ENCODE measurements at regions not wholly inside any gene's neighbourhood (a gene's known extent, or its start where the extent isn't known, plus 50 kb on each side); places are given as distances from the start of the nearest gene placed in this dataset.

DNA sequence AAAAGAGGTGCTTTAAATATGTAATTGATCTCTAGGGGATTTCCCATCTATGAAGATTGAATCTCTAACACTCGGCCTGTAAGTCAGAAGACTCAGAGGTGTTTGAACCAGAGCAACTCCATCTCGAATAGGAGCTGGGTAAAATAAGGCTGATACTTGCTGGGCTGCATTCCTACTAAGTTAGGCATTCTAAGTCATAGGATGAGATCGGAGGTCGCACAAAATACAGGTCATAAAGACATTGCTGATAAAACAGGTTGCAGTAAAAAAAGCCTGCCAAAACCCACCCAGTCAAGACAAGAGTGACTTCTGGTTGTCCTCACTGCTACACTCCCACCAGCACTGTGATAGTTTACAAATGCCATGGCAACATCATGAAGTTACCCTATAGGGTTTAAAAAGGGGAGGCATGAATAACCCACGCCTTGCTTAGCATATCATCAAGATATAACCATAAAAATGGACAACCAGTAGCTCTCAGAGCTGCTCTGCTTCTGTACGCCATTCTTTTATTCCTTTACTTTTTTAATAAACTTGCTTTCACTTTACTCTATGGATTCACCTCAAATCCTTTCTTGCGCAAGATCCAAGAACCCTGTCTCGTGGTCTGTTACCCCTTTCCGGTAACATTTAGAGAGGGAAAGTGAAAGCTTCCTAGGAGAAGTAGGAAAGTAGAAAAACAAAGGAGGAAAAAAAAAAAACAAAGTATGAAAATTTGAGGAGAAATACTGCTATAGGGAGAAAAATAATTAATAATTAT, 129.7 kb upstream of the PHACTR1 start:
- no peaks in the 10 kb centered on the region for H3K27me3 ChIP-seq (ENCODE audit: control insufficient read depth, insufficient read depth, low read length)
- no peak overlapping the region for H3K4me3 ChIP-seq (ENCODE audit: insufficient read depth, low read depth, low read length)
- no peaks in the 10 kb centered on the region for H3K36me3 ChIP-seq (replicated peaks; ENCODE audit: control insufficient read depth, insufficient read depth, low read length)
- DNase-seq = no peak

DNA sequence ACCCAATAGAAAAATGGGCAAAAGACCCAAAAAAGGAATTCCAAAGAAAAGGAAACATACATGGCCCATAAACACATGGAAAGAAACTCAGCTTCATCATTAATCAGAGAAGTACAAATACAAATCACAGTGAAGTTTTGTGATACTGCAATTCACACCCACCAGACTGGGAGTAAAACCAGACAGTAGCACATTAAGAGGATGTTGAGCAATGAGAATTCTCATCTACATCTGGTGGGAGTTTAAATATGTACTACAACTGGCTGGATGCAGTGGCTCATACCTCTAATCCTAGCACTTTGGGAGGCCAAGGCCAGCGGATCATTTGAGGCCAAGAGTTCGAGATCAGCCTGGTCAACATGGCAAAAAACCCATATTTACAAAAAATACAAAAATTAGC, 125.7 kb upstream of the PHACTR1 start:
- no peaks in the 10 kb centered on the region for H3K36me3 ChIP-seq (replicated peaks; ENCODE audit: control insufficient read depth, insufficient read depth, low read length)
- no peak for DNase-seq
- no peak overlapping the region for H3K4me3 ChIP-seq (ENCODE audit: insufficient read depth, low read depth, low read length)
- no peaks in the 10 kb centered on the region for H3K27me3 ChIP-seq (ENCODE audit: control insufficient read depth, insufficient read depth, low read length)

DNA sequence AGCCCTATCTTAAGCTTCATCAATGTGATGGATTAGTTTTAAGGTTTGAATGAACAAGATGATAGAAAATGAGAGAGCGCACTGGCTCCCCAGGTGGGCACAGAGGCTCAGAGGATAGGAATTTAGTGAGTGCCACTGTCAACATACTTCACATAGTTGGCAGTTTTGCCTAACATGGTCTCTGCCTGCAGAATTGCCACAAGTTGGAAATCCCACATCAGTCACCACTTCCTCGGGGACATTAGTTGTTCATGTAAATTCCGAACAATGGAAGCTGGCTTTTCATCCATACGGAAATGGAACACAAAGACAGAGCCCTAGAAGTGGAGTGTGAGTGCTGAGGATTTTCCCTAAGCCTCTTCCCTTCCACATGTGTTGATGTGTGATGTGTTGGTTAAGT, 123.9 kb upstream of the PHACTR1 start:
- Histone ChIP-seq H3K27me3 (ENCODE audit: control insufficient read depth, insufficient read depth, low read length) (no peaks in the 10 kb centered on the region), H3K36me3 (replicated peaks; ENCODE audit: control insufficient read depth, insufficient read depth, low read length) (no peaks in the 10 kb centered on the region), H3K4me3 (ENCODE audit: insufficient read depth, low read depth, low read length) (no peak overlapping the region)
- no peak for DNase-seq

DNA sequence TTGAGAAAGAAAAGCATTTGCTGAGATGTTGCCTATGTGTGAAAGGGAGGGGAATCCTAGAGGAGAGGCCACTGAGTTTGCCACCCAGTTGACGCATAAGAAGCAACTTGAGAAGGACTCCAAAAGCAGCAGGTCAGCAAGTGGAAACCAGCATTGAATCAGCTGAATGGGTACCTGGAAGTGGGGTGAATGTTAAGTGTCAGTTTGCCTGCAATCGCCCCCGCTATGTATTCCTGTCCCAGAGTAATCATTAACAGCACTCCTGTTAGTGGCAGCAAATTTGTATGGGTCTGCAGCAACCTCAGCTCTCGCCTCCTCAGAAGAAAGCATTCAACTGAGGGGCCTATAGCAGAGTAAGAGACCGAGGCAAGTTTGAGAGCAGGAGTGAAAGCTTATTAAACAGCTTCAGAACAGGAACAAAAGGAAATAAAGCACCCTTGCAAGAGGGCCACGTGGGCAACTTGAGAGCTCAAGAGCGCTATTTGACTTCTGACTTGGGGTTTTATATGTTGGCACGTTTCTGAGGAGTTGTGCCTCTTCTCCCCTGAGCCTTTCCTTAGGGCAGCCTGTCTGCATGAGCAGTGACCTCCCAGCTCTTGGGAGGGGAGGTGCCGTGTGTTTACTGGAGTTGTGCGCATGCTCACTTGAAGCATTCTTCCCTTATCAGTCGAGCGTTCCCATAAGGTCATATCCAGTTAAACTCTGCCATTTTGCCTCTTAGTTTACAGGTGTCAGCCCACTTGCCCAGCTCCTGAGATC, 122.6 kb upstream of the PHACTR1 start:
- H3K27me3 ChIP-seq (ENCODE audit: control insufficient read depth, insufficient read depth, low read length) = no peaks in the 10 kb centered on the region
- no peak for DNase-seq
- no peaks in the 10 kb centered on the region for H3K36me3 ChIP-seq (replicated peaks; ENCODE audit: control insufficient read depth, insufficient read depth, low read length)
- H3K4me3 ChIP-seq (ENCODE audit: insufficient read depth, low read depth, low read length) = no peak overlapping the region

DNA sequence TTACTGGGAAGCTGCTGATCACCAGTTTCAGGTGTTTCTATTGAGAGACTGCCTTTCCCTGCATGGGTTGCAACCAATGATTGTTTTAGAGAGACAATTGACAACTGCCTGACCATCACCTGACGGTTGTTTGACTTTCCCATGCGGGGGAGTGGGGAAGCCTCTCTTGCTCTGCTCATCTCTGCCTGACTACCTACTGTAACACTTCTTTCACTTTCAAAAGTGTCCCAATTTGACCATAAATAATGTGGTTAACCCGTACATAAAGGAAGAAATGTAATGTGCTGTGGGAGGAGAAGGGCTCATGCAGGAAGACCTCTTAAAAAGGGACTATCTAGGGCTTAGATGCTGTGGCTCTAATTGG, 122.1 kb upstream of the PHACTR1 start:
- H3K27me3 ChIP-seq (ENCODE audit: control insufficient read depth, insufficient read depth, low read length) = no peaks in the 10 kb centered on the region
- H3K36me3 ChIP-seq (replicated peaks; ENCODE audit: control insufficient read depth, insufficient read depth, low read length) = no peaks in the 10 kb centered on the region
- H3K4me3 ChIP-seq (ENCODE audit: insufficient read depth, low read depth, low read length) = no peak overlapping the region
- DNase-seq = no peak

DNA sequence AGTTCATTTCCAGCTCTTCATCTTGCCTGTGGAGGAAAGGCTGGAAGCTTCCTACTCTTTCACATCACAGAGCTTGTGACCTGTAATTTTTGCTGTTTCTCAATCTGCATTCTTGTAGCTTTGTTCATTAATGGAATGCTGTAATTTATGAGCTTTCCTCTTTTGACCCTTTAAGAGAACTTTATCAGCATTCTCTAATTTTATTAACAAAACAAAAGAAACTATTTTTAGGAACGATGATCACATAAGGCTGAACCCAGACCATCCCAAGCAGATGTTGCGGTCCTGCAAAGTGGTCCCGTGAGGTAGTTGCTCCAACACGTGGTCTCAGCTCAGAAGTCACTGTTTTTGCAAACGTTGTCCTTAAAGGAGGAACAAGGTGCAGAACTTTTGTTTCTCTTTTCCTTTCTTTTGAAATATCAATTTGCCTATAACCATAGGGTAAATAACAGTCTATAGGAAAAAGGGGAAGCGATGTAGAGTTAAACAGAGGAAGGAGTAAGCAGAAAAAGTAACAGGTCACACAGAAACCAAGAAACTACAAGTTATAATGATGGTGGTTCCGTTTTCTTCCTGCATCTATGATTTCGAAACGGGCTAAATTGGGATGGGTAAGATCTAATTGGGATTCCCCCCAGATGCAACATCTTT, 121.3 kb upstream of the PHACTR1 start:
- Histone ChIP-seq H3K36me3 (replicated peaks; ENCODE audit: control insufficient read depth, insufficient read depth, low read length) (no peaks in the 10 kb centered on the region), H3K4me3 (ENCODE audit: insufficient read depth, low read depth, low read length) (no peak overlapping the region), H3K27me3 (ENCODE audit: control insufficient read depth, insufficient read depth, low read length) (no peaks in the 10 kb centered on the region)
- no peak for DNase-seq

DNA sequence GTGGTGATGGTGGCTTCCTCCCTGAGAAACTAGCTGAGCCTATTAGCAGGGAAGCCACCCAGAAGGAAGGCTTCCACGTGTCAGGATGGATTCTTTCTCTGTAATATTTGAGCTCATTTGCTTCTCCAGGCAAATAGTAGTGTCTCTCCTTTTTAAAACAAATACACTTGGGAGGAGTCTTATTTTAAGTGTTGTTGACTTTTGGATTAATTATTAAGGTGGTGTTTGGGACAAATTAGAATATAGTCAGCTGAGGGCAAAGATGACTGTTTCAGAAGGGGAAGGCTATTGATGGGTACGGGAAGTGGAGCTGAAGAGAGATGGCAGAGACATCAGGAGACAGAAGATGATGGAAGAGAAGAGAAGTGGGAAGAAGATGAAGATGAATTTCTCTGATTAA, 119.8 kb upstream of the PHACTR1 start:
- Histone ChIP-seq H3K4me3 (ENCODE audit: insufficient read depth, low read depth, low read length) (no peak overlapping the region), H3K36me3 (replicated peaks; ENCODE audit: control insufficient read depth, insufficient read depth, low read length) (no peaks in the 10 kb centered on the region), H3K27me3 (ENCODE audit: control insufficient read depth, insufficient read depth, low read length) (no peaks in the 10 kb centered on the region)
- DNase-seq = no peak

DNA sequence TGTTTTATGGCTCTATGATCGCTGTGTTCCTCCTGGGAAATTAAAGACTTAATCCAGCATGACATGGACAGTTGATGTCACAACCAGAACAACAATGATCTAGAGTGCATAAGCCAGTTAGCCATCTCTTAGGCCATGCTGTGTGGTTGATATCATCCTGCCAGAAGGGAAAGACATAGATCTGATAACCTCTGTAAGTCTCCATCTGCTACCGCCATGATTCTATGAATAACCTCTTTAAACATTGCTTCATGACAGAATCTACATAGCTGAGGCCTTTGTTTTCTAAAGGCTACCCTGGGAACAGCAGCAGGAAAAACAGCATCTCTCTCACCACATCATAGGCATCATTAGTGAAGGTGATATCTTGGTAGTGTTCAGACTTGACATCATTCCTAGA, 117.6 kb upstream of the PHACTR1 start:
- Histone ChIP-seq H3K4me3 (ENCODE audit: insufficient read depth, low read depth, low read length) (no peak overlapping the region), H3K27me3 (ENCODE audit: control insufficient read depth, insufficient read depth, low read length) (no peaks in the 10 kb centered on the region), H3K36me3 (replicated peaks; ENCODE audit: control insufficient read depth, insufficient read depth, low read length) (no peaks in the 10 kb centered on the region)
- DNase-seq = no peak

GRCh38 chr6:12601881-12602280, 114.7 kb upstream of the PHACTR1 start:
- H3K36me3 ChIP-seq (replicated peaks; ENCODE audit: control insufficient read depth, insufficient read depth, low read length) = no peaks in the 10 kb centered on the region
- no peaks in the 10 kb centered on the region for H3K27me3 ChIP-seq (ENCODE audit: control insufficient read depth, insufficient read depth, low read length)
- H3K4me3 ChIP-seq (ENCODE audit: insufficient read depth, low read depth, low read length) = no peak overlapping the region
- no peak for DNase-seq

- no peaks in the 10 kb centered on the region for H3K36me3 ChIP-seq (replicated peaks; ENCODE audit: control insufficient read depth, insufficient read depth, low read length)
- DNase-seq = no peak
- H3K27me3 ChIP-seq (ENCODE audit: control insufficient read depth, insufficient read depth, low read length) = no peaks in the 10 kb centered on the region
- H3K4me3 ChIP-seq (ENCODE audit: insufficient read depth, low read depth, low read length) = no peak overlapping the region
These were observed 114.2 kb upstream of the PHACTR1 start for GRCh38 chr6:12602342-12602741.

DNA sequence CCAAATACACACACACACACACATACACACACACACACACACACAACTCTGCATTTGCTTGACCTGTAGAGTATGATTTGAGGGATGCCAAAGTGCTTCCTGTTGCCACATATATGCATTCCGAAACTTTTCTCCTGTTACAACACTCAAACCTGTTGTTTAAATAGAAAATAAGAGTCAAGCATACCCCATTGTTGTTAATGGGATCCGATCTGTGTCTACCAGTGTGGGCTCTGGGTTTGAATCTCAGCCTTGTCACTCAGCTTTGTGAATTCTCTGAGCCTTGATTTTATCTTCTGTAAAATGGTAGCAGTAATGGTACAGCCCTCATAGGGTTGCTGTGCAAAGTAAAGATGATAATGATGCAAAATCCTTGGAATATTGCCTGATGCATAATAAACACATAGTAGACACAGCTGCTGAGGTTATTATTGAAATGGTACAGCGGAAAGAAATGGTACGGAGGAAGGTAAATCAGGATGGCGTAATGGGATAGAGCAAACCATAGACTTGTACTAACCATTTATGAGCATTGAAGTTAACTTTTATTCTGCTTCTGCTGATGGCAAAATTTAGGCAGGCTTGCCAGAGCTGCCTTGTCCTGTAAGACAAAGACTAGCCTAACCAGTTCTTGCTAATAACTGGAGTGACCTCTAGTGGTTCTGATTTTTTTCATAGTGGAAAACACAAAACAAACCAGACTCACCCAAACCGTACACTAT, 113.5 kb upstream of the PHACTR1 start:
- Histone ChIP-seq H3K36me3 (replicated peaks; ENCODE audit: control insufficient read depth, insufficient read depth, low read length) (no peaks in the 10 kb centered on the region), H3K27me3 (ENCODE audit: control insufficient read depth, insufficient read depth, low read length) (no peaks in the 10 kb centered on the region), H3K4me3 (ENCODE audit: insufficient read depth, low read depth, low read length) (no peak overlapping the region)
- no peak for DNase-seq

- Histone ChIP-seq H3K27me3 (ENCODE audit: control insufficient read depth, insufficient read depth, low read length) (no peaks in the 10 kb centered on the region), H3K4me3 (ENCODE audit: insufficient read depth, low read depth, low read length) (no peak overlapping the region), H3K36me3 (replicated peaks; ENCODE audit: control insufficient read depth, insufficient read depth, low read length) (no peaks in the 10 kb centered on the region)
- DNase-seq = no peak
These were observed 112.9 kb upstream of the PHACTR1 start for GRCh38 chr6:12603673-12604049.

- no peak overlapping the region for H3K4me3 ChIP-seq (ENCODE audit: insufficient read depth, low read depth, low read length)
- H3K27me3 ChIP-seq (ENCODE audit: control insufficient read depth, insufficient read depth, low read length) = no peaks in the 10 kb centered on the region
- DNase-seq = peak; percentile 27
- H3K36me3 ChIP-seq (replicated peaks; ENCODE audit: control insufficient read depth, insufficient read depth, low read length) = no peaks in the 10 kb centered on the region
These were observed 110.7 kb upstream of the PHACTR1 start for GRCh38 chr6:12605888-12606345.

- Histone ChIP-seq H3K4me3 (ENCODE audit: insufficient read depth, low read depth, low read length) (no peak overlapping the region), H3K36me3 (replicated peaks; ENCODE audit: control insufficient read depth, insufficient read depth, low read length) (no peaks in the 10 kb centered on the region)
These were observed 110.0 kb upstream of the PHACTR1 start for GRCh38 chr6:12606616-12607015.

More at GRCh38 chr6:12606616-12607015, 110.0 kb upstream of the PHACTR1 start:
- DNase-seq = no peak
- H3K27me3 ChIP-seq (ENCODE audit: control insufficient read depth, insufficient read depth, low read length) = no peaks in the 10 kb centered on the region

All from H7 (cell line).